Sigmoid colon (tissue), 4 donors: ENCODE measurements at regions not wholly inside any gene's neighbourhood (a gene's known extent, or its start where the extent isn't known, plus 50 kb on each side); places are given as distances from the start of the nearest gene placed in this dataset.

Experiments
- EP300 ChIP-seq, 4 donors: sonication (generic); formaldehyde crosslinking; IDR thresholded peaks; one replicate each; pipeline ENCODE4 v1.6.1; 2017; ENCODE audit warnings: antibody characterized with exemption in 4 of 4
- POLR2A ChIP-seq, 2 donors: fragments of 450-650 bp; IDR thresholded peaks; one replicate each; pipeline ENCODE4 v1.6.1; 2016; ENCODE audit warnings: antibody characterized with exemption in 2 of 2, mild to moderate bottlenecking in 2 of 2, moderate library complexity in 2 of 2
- TF ChIP-seq, protein P1 (sequence below), 4 experiments: fragments of 450-650 bp in 3 of 4; fragments of 200-600 bp in 1 of 4; IDR thresholded peaks; one replicate each; pipeline ENCODE4 v1.5.1; 2016 to 2019; ENCODE audit warnings: antibody characterized with exemption in 4 of 4, mild to moderate bottlenecking in 3 of 4, moderate library complexity in 2 of 4

DNA sequence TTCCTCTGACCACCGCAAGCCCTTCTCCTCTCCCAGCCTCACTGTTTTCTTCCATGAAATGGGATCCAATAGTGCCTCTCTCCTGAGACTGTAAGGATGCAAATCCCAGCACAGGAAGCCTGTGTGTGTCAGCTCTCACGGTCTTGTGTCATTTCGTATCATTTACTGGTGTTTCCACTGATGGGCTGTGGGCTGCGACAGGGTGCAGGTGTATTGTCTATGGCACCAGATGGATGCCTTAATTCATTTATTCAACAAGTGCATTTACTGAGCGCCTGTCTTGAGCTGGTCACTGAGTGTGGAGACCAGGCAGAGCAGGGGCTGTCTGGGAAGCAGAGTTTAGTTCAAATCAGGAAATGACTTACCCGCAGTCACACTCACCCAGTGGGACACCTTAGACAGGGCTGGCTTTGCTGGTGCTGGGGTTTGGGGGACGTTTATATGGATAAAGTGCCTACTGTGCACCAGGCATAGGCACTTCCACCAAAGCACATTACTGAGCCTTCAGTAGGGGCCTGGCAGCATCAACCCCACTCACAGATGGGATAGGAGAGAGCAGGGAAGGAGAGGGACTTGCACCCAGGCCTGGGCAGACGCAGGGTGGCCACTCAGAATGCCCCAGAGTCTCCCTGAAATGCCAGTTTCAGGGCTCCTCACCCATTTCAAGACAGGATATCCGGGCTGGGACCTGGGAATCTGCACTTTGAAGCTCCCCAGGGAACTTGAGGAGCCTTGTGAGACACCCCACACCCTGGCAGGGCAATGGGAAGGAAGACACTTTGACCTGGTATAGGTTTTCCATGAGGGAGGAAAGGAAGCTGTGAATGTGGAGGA is 398.9 kb downstream of the MATN1 start:
- TF ChIP-seq POLR2A (IDR thresholded peaks at IDR 0.05) (no peak), EP300 (IDR thresholded peaks at IDR 0.05) (no peak)
- TF ChIP-seq, protein P1, sequence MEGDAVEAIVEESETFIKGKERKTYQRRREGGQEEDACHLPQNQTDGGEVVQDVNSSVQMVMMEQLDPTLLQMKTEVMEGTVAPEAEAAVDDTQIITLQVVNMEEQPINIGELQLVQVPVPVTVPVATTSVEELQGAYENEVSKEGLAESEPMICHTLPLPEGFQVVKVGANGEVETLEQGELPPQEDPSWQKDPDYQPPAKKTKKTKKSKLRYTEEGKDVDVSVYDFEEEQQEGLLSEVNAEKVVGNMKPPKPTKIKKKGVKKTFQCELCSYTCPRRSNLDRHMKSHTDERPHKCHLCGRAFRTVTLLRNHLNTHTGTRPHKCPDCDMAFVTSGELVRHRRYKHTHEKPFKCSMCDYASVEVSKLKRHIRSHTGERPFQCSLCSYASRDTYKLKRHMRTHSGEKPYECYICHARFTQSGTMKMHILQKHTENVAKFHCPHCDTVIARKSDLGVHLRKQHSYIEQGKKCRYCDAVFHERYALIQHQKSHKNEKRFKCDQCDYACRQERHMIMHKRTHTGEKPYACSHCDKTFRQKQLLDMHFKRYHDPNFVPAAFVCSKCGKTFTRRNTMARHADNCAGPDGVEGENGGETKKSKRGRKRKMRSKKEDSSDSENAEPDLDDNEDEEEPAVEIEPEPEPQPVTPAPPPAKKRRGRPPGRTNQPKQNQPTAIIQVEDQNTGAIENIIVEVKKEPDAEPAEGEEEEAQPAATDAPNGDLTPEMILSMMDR (IDR thresholded peaks at IDR 0.05), result no peak
